Parathyroid adenoma (tissue), 2 donors: ENCODE measurements at regions not wholly inside any gene's neighbourhood (a gene's known extent, or its start where the extent isn't known, plus 50 kb on each side); places are given as distances from the start of the nearest gene placed in this dataset.
"Not testable (repeated sequence)": the region's sequence is repeated elsewhere in the genome, so short reads cannot be mapped to it uniquely, and the experiment has no call there.

Source experiments
- H2AFZ ChIP-seq: fragments of 300-600 bp; sonication (generic); one replicate; pipeline ENCODE4 v1.7.0; 2017; ENCODE audit warnings: antibody characterized with exemption, mild to moderate bottlenecking
- H3K27ac ChIP-seq: fragments of 300-600 bp; sonication (generic); one replicate; pipeline ENCODE4 v1.7.0; 2017
- H3K27me3 ChIP-seq: fragments of 300-600 bp; sonication (generic); one replicate; pipeline ENCODE4 v1.7.0; 2017; ENCODE audit warnings: low read length; ENCODE audit not compliant: control insufficient read depth, insufficient read depth
- H3K36me3 ChIP-seq: fragments of 300-600 bp; sonication (generic); one replicate; pipeline ENCODE4 v1.7.0; 2017; ENCODE audit warnings: low read length; ENCODE audit not compliant: control insufficient read depth, insufficient read depth
- H3K4me1 ChIP-seq: fragments of 300-600 bp; sonication (generic); one replicate; pipeline ENCODE4 v1.7.0; 2017; ENCODE audit warnings: control low read depth
- H3K4me2 ChIP-seq: fragments of 300-600 bp; sonication (generic); one replicate; pipeline ENCODE4 v1.7.0; 2017; ENCODE audit warnings: low read length
- H3K4me3 ChIP-seq: fragments of 300-600 bp; sonication (generic); one replicate; pipeline ENCODE4 v1.7.0; 2017; ENCODE audit warnings: low read depth, low read length
- H3K79me2 ChIP-seq: fragments of 300-600 bp; sonication (generic); one replicate; pipeline ENCODE4 v1.7.0; 2017; ENCODE audit warnings: control low read depth
- H3K9ac ChIP-seq: fragments of 300-600 bp; sonication (generic); one replicate; pipeline ENCODE4 v1.7.0; 2017; ENCODE audit warnings: mild to moderate bottlenecking
- H3K9me3 ChIP-seq: fragments of 300-600 bp; sonication (generic); one replicate; pipeline ENCODE4 v1.7.0; 2017; ENCODE audit warnings: low read length; ENCODE audit not compliant: control insufficient read depth
- CTCF ChIP-seq: fragments of 300-600 bp; sonication (generic); IDR thresholded peaks from one replicate; pipeline ENCODE4 v1.7.0; 2017; ENCODE audit warnings: antibody characterized with exemption, mild to moderate bottlenecking
- donor health status: primary hyperparathyroidism.

- TF ChIP-seq CTCF, result no peak
- no peaks in the 10 kb centered on the region for H3K27me3 ChIP-seq
- no peak overlapping the region for H3K4me2 ChIP-seq
- H3K4me3 ChIP-seq, result no peak overlapping the region
- H3K9ac ChIP-seq, result no peak overlapping the region
- H3K4me1 ChIP-seq, result no peaks in the 10 kb centered on the region
- no peak overlapping the region for H2AFZ ChIP-seq
- H3K9me3 ChIP-seq, result no peaks in the 10 kb centered on the region
- no peaks in the 10 kb centered on the region for H3K79me2 ChIP-seq
- no peak overlapping the region for H3K27ac ChIP-seq
- H3K36me3 ChIP-seq, result no peaks in the 10 kb centered on the region
Measured at GRCh38 chr2:120542911-120543527, 192.6 kb upstream of the GLI2 start.

GRCh38 chr2:120543899-120544298, 191.8 kb upstream of the GLI2 start:
- Histone ChIP-seq H3K4me2 (no peak overlapping the region), H3K36me3 (no peaks in the 10 kb centered on the region), H3K4me3 (no peak overlapping the region), H3K9ac (no peak overlapping the region), H3K27me3 (no peaks in the 10 kb centered on the region), H3K4me1 (no peaks in the 10 kb centered on the region), H3K9me3 (no peaks in the 10 kb centered on the region), H3K27ac (peak overlapping the region; percentile 51), H3K79me2 (no peaks in the 10 kb centered on the region), H2AFZ (no peak overlapping the region)
- TF ChIP-seq CTCF, result no peak

GRCh38 chr2:120544522-120544921, 191.1 kb upstream of the GLI2 start:
- Histone ChIP-seq H3K4me3 (no peak overlapping the region), H3K4me2 (no peak overlapping the region), H3K4me1 (no peaks in the 10 kb centered on the region), H3K79me2 (no peaks in the 10 kb centered on the region), H3K36me3 (no peaks in the 10 kb centered on the region), H3K9me3 (no peaks in the 10 kb centered on the region), H3K27me3 (no peaks in the 10 kb centered on the region), H3K9ac (no peak overlapping the region), H3K27ac (peak overlapping the region; percentile 51), H2AFZ (no peak overlapping the region)
- TF ChIP-seq CTCF, result no peak

- H3K36me3 ChIP-seq, H2AFZ ChIP-seq, H3K9ac ChIP-seq, H3K4me2 ChIP-seq, H3K79me2 ChIP-seq, H3K27ac ChIP-seq, H3K4me1 ChIP-seq, H3K9me3 ChIP-seq, H3K27me3 ChIP-seq, H3K4me3 ChIP-seq: not testable (repeated sequence)
Measured at GRCh38 chr2:120545007-120545406, 190.7 kb upstream of the GLI2 start.

GRCh38 chr2:120545521-120546047, 190.1 kb upstream of the GLI2 start:
- no peak overlapping the region for H3K4me3 ChIP-seq
- no peak overlapping the region for H3K27ac ChIP-seq
- H3K27me3 ChIP-seq, result no peaks in the 10 kb centered on the region
- H3K4me2 ChIP-seq, result no peak overlapping the region
- H3K9me3 ChIP-seq, result no peaks in the 10 kb centered on the region
- no peaks in the 10 kb centered on the region for H3K36me3 ChIP-seq
- TF ChIP-seq CTCF, result no peak
- H3K79me2 ChIP-seq, result no peaks in the 10 kb centered on the region
- no peaks in the 10 kb centered on the region for H3K4me1 ChIP-seq
- H3K9ac ChIP-seq, result no peak overlapping the region
- H2AFZ ChIP-seq, result no peak overlapping the region
